HEK293T (cell line): ENCODE measurements at regions not wholly inside any gene's neighbourhood (a gene's known extent, or its start where the extent isn't known, plus 50 kb on each side); places are given as distances from the start of the nearest gene placed in this dataset.

Experiments used
- CTCF ChIA-PET: fragments of 350-600 bp; formaldehyde crosslinking; extraction: SDS; loops from one replicate; lab custom pipeline; 2021; ENCODE audit warnings: antibody characterized with exemption, inconsistent platforms; lab: Yijun Ruan, JAX
- POLR2A ChIA-PET: fragments of 350-600 bp; formaldehyde crosslinking; extraction: SDS; loops from one replicate; lab custom pipeline; 2020; ENCODE audit warnings: antibody characterized with exemption, inconsistent platforms; lab: Yijun Ruan, JAX
- DNase-seq: peaks from one replicate; pipeline ENCODE4 v3.0.0; 2012; ENCODE audit warnings: mixed read lengths; ENCODE audit errors: extremely low spot score
- ARNT ChIP-seq: fragments of 450-650 bp; IDR thresholded peaks from 2 replicates; pipeline ENCODE4 v1.6.1; 2017; ENCODE audit warnings: mild to moderate bottlenecking
- BHLHE40 ChIP-seq: fragments of 450-650 bp; IDR thresholded peaks from 2 replicates; pipeline ENCODE4 v1.6.1; 2016; ENCODE audit warnings: mild to moderate bottlenecking, moderate library complexity, borderline replicate concordance
- CTBP1 ChIP-seq: fragments of 450-650 bp; IDR thresholded peaks from 2 replicates; pipeline ENCODE4 v1.6.1; 2016; ENCODE audit warnings: borderline replicate concordance
- ELF4 ChIP-seq: fragments of 450-650 bp; IDR thresholded peaks from 2 replicates; pipeline ENCODE4 v1.6.1; 2017; ENCODE audit warnings: antibody characterized with exemption
- FOXA1 ChIP-seq: fragments of 450-650 bp; IDR thresholded peaks from 2 replicates; pipeline ENCODE4 v1.6.1; 2016; ENCODE audit warnings: mild to moderate bottlenecking
- FOXK2 ChIP-seq: fragments of 450-650 bp; IDR thresholded peaks from 2 replicates; pipeline ENCODE4 v1.6.1; 2016; ENCODE audit warnings: mild to moderate bottlenecking
- FOXM1 ChIP-seq: fragments of 450-650 bp; IDR thresholded peaks from 2 replicates; pipeline ENCODE4 v1.6.1; 2017; ENCODE audit warnings: mild to moderate bottlenecking, borderline replicate concordance
- HDGF ChIP-seq: fragments of 450-650 bp; IDR thresholded peaks from 2 replicates; pipeline ENCODE4 v1.6.1; 2017; ENCODE audit warnings: antibody characterized with exemption, borderline replicate concordance
- L3MBTL2 ChIP-seq: fragments of 450-650 bp; conservative IDR thresholded peaks from 2 replicates; pipeline ENCODE4 v1.6.1; 2016; ENCODE audit warnings: mild to moderate bottlenecking
- LEF1 ChIP-seq: fragments of 450-650 bp; IDR thresholded peaks from 2 replicates; pipeline ENCODE4 v1.6.1; 2017; ENCODE audit warnings: mild to moderate bottlenecking, borderline replicate concordance
- NFRKB ChIP-seq: fragments of 450-650 bp; IDR thresholded peaks from 2 replicates; pipeline ENCODE4 v1.6.1; 2016; ENCODE audit warnings: mild to moderate bottlenecking, moderate library complexity
- SP1 ChIP-seq: fragments of 450-650 bp; IDR thresholded peaks from 2 replicates; pipeline ENCODE4 v1.6.1; 2017
- SUZ12 ChIP-seq: fragments of 450-650 bp; IDR thresholded peaks from 2 replicates; pipeline ENCODE4 v1.6.1; 2016; ENCODE audit warnings: mild to moderate bottlenecking
- TARDBP ChIP-seq: fragments of 450-650 bp; IDR thresholded peaks from 2 replicates; pipeline ENCODE4 v1.6.1; 2016
- ZNF384 ChIP-seq: fragments of 450-650 bp; IDR thresholded peaks from 2 replicates; pipeline ENCODE4 v1.6.1; 2016
- TF ChIP-seq, protein P1 (sequence below): fragments of 450-650 bp; IDR thresholded peaks from 2 replicates; pipeline ENCODE4 v1.6.1; 2016

DNA sequence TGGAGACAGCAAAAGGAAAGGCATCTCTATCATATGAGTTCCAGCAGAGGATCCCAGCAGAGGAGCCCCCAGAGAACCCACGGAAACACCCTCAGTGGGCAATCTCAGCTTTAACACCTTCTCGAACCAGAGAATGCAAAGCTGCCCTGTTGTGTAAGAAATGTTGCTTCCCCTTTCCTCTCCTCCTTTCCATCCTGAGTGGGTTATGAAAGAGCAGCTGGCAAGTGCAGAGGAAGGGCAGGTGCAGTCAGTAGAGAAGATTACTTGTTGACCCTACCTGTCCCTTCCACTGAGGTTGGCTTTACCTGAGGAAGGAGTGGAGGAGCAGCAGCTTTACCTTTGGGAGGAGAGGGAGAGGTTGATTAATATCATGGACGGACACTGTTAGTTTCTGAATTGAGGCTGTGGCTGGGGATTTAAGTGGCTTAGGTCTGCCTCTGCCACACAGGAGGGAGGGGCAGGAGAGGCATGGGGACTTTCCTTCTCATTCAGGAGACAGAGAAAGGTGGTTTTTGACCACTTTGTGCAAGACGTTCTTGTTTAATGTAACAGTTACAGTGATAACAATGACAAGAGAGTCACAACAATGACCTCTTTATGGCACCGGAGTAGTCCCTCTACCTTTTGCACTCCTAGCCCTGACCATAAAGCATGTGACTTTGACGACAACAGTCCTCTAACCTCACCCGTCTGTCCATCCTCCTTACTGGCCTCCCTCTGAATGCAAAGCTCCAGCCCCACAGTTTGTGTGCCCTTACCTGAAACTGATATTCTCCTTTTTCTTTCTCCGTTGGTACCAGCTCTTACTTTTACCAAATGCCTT is 254.8 kb downstream of the NSG2 start:
- ChIA-PET CTCF (interaction anchor here (4.1 kb wide), 1 partner anchor 12 kb away, joined by 14 read pairs; no protein-coding TSS in a partner anchor), POLR2A (no interaction called here)
- no peak for DNase-seq
- TF ChIP-seq SP1: no peak
- TF ChIP-seq, protein P1, sequence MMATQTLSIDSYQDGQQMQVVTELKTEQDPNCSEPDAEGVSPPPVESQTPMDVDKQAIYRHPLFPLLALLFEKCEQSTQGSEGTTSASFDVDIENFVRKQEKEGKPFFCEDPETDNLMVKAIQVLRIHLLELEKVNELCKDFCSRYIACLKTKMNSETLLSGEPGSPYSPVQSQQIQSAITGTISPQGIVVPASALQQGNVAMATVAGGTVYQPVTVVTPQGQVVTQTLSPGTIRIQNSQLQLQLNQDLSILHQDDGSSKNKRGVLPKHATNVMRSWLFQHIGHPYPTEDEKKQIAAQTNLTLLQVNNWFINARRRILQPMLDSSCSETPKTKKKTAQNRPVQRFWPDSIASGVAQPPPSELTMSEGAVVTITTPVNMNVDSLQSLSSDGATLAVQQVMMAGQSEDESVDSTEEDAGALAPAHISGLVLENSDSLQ: no peak
- TF ChIP-seq SUZ12: no peak
- TF ChIP-seq FOXM1: no peak
- no peak for TF ChIP-seq TARDBP
- TF ChIP-seq ZNF384: no peak
- TF ChIP-seq NFRKB: no peak
- TF ChIP-seq BHLHE40: no peak
- no peak for TF ChIP-seq FOXK2
- TF ChIP-seq FOXA1: no peak
- no peak for TF ChIP-seq CTBP1
- TF ChIP-seq ELF4: no peak
- no peak for TF ChIP-seq LEF1
- no peak for TF ChIP-seq ARNT
- no peak for TF ChIP-seq L3MBTL2
- TF ChIP-seq HDGF: no peak

DNA sequence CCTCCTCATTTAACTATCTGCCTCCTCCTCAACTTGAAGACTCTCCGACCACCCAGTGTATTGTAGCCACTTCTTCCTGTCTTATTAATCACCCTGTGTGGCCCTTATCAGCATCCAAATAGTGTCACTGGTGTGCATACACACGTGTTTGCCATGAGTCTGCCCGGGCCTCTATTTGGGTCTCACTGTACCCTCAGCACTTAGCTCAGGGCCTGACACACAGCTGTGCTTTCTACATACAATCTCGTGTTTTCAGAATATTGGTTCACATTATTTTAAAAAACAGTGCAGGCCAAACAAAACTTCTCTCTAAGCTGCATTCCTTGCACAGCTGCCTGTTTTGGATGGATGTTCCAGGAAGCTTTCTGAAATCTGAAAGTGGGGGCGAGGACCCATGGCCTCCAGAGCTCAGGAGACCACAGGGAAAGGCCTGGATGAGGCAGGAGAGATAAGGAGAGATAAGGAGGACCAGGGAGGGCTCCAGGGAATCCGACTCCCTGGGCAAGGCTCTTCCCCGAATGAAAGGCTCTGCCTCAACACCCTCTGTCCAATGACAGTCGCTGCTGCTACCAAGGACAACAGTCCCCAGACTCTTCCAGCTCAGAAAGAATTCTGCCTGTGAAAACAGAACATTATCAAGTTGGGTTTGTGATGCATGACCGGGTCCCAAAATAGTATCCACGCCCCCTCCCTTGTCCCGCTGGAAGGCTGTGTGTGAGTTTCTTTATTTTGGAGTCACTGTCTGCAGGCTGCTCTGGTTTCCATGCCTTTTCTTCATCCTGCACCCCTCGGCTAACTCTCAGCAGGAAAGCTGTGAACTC is 255.6 kb downstream of the NSG2 start:
- CTCF ChIA-PET: interaction anchor here (1.7 to 4.1 kb wide), 2 partner anchors 9 to 11 kb away, joined by 4 to 14 read pairs; no protein-coding TSS in a partner anchor
- POLR2A ChIA-PET: interaction anchor here (1.1 kb wide), 1 partner anchor 15 kb away, joined by 3 read pairs; no protein-coding TSS in a partner anchor
- TF ChIP-seq LEF1 (no peak), SUZ12 (no peak), CTBP1 (no peak), ELF4 (no peak), FOXM1 (no peak), BHLHE40 (no peak), SP1 (no peak), ZNF384 (no peak), HDGF (no peak), L3MBTL2 (no peak), FOXA1 (no peak), NFRKB (no peak), FOXK2 (no peak), TARDBP (no peak), ARNT (no peak)
- TF ChIP-seq, protein P1: no peak
- no peak for DNase-seq

DNA sequence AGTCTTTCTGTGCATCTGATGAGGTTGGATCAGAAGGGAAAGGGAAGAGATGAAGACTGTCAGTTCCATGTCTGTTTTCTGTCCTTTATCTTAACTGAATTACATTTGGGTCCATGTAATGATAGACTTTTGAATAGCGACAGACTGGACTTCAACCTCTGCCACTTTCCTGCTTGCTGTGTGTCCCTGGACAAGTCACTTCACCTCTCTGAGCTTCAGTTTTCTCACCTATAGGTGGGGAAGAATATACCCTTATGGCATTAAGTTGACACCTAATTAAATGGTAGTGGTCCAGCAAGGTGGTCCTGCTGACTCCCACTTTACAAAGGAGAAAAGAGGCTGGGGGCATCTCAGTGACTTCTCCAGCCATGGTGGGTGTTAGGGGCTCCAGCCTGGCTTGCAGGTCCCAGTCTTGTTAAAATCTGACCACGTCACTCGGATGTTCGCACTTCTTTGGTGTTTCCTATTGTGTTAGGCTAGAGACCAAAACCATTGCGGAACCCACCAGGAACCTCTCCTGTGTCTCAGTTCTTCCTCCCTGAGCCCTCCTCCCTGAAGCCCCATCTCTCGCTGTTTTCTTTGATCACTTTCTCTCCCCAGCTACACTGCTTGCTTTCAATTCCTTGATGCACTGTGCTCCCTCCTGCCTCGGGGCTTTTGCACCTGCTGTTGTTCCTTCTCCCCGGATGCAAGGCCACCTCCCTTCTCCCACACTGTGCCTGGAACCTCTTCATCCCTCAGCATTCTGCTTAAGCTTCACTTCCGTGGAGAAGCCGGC is 256.5 kb downstream of the NSG2 start:
- DNase-seq: no peak
- ChIA-PET CTCF (interaction anchor here (1.7 to 4.1 kb wide), 2 partner anchors 8 to 10 kb away, joined by 4 to 14 read pairs; no protein-coding TSS in a partner anchor), POLR2A (interaction anchor here (1.1 kb wide), 1 partner anchor 15 kb away, joined by 3 read pairs; no protein-coding TSS in a partner anchor)
- TF ChIP-seq CTBP1: no peak
- no peak for TF ChIP-seq ARNT
- no peak for TF ChIP-seq BHLHE40

DNA sequence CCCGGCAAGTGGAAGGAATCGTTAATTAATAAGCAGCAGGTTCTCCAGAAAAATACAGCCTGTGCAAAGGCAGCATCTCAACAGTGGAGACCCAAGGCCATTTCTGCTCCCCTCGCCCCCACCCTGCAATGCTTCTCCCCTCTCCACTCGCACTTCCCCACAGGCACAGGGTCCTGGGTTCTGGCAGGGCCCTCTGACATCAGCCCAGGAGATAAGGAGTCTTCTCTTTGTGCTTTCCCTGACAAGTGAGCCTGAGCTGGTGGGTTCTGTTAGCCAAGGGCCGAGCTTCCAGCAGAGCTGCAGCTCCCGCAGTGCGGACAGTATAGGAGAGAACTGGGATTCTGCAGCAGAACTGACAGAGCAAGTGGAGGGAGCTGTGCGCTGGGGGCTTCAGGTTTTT is 257.5 kb downstream of the NSG2 start:
- CTCF ChIA-PET: interaction anchor here (1.2 to 4.1 kb wide), 2 partner anchors 9 to 14 kb away, joined by 8 to 14 read pairs; no protein-coding TSS in a partner anchor
- POLR2A ChIA-PET: no interaction called here
- TF ChIP-seq BHLHE40 (no peak), FOXK2 (no peak), LEF1 (no peak), ZNF384 (no peak), CTBP1 (no peak), ARNT (no peak), NFRKB (no peak), SP1 (no peak), HDGF (no peak), L3MBTL2 (no peak), FOXA1 (no peak), FOXM1 (no peak), TARDBP (no peak), SUZ12 (no peak), ELF4 (no peak)
- TF ChIP-seq, protein P1: no peak
- DNase-seq: no peak
